Prostate gland (tissue), 2 donors: ENCODE measurements at regions not wholly inside any gene's neighbourhood (a gene's known extent, or its start where the extent isn't known, plus 50 kb on each side); places are given as distances from the start of the nearest gene placed in this dataset.
"Not testable (repeated sequence)": the region's sequence is repeated elsewhere in the genome, so short reads cannot be mapped to it uniquely, and the experiment has no call there.

Source experiments
- DNase-seq: peaks from one replicate; pipeline ENCODE4 v3.0.0-alpha.2; 2019; ENCODE audit warnings: low spot score
- H3K27ac ChIP-seq, 2 donors: fragments of 200-600 bp; sonication (generic); 2 replicates each; pipeline ENCODE4 v1.5.1; 2017 to 2019
- H3K27me3 ChIP-seq: fragments of 200-600 bp; sonication (generic); replicated peaks from 2 replicates; pipeline ENCODE4 v1.5.1; 2019; ENCODE audit not compliant: insufficient read depth
- H3K36me3 ChIP-seq, 2 donors: fragments of 200-600 bp; sonication (generic); 1 replicate in 1 of 2; 2 replicates in 1 of 2; pipeline versions ENCODE4 v1.5.1 to v1.8.1; 2017 to 2019
- H3K4me1 ChIP-seq: fragments of 200-600 bp; sonication (generic); replicated peaks from 2 replicates; pipeline ENCODE4 v1.5.1; 2019
- H3K4me3 ChIP-seq, 2 donors: fragments of 200-600 bp; sonication (generic); 2 replicates each; pipeline ENCODE4 v1.5.1; 2017 to 2019
- H3K9me3 ChIP-seq: fragments of 200-600 bp; sonication (generic); 2 replicates; pipeline ENCODE4 v1.5.1; 2017
- CTCF ChIP-seq, 4 experiments: fragments of 200-600 bp in 2 of 4; fragments of 450-650 bp in 2 of 4; sonication (generic) in 2 of 4; IDR thresholded peaks; 1 replicate in 3 of 4; 2 replicates in 1 of 4; pipeline ENCODE4 v1.5.1; 2016 to 2019; ENCODE audit warnings: antibody characterized with exemption in 4 of 4, mild to moderate bottlenecking in 2 of 4, moderate library complexity in 2 of 4
- POLR2A ChIP-seq: fragments of 450-650 bp; IDR thresholded peaks from one replicate; pipeline ENCODE4 v1.6.1; 2016; ENCODE audit warnings: antibody characterized with exemption, mild to moderate bottlenecking
- POLR2AphosphoS5 ChIP-seq: sonication (generic); formaldehyde crosslinking; IDR thresholded peaks from one replicate; pipeline ENCODE4 v1.6.1; 2017; ENCODE audit warnings: antibody characterized with exemption
- WGBS: methylation state at CpG from one replicate; pipeline ENCODE4 v1.1.5; 2018; 5-methylcytosine and 5-hydroxymethylcytosine counted together
- intact Hi-C: fragments of 100-400 bp; cut with DNase I; formaldehyde crosslinking; loops from one replicate; pipeline ENCODE4 v1.14.2; 2022

GRCh38 chr2:111623380-111623779, 260.6 kb downstream of the ANAPC1 start:
- H3K36me3 ChIP-seq = no peaks in the 10 kb centered on the region
- intact Hi-C loops = no loop called here
- no peaks in the 10 kb centered on the region for H3K4me1 ChIP-seq
- H3K9me3 ChIP-seq = no peaks in the 10 kb centered on the region
- DNase-seq = no peak
- no peaks in the 10 kb centered on the region for H3K27me3 ChIP-seq
- no peak overlapping the region for H3K27ac ChIP-seq
- H3K4me3 ChIP-seq = no peak overlapping the region
- 96% methylated on average over 3 of the region's 3 CpGs for WGBS
- no peak for TF ChIP-seq POLR2A
- no peak for TF ChIP-seq POLR2AphosphoS5

- DNase-seq = no peak
- H3K9me3 ChIP-seq = no peaks in the 10 kb centered on the region
- no peak overlapping the region for H3K4me3 ChIP-seq
- intact Hi-C loops = no loop called here
- H3K27me3 ChIP-seq = no peaks in the 10 kb centered on the region
- TF ChIP-seq CTCF (IDR thresholded peaks at IDR 0.05) (no peak), POLR2AphosphoS5 (peak; percentile 50)
- no peak overlapping the region for H3K27ac ChIP-seq
- H3K4me1 ChIP-seq = no peaks in the 10 kb centered on the region
- H3K36me3 ChIP-seq = no peaks in the 10 kb centered on the region
- 21% methylated on average over 3 of the region's 3 CpGs for WGBS
Observed at GRCh38 chr2:111624411-111625156, 259.4 kb downstream of the ANAPC1 start.

GRCh38 chr2:111625157-111625537, 258.8 kb downstream of the ANAPC1 start:
- H3K9me3 ChIP-seq, H3K27ac ChIP-seq, H3K36me3 ChIP-seq, H3K4me1 ChIP-seq, H3K27me3 ChIP-seq, intact Hi-C loops, H3K4me3 ChIP-seq, DNase-seq: not testable (repeated sequence)
- 85% methylated on average over 12 of the region's 12 CpGs for WGBS

- intact Hi-C loops = no loop called here
- H3K27me3 ChIP-seq = no peaks in the 10 kb centered on the region
- H3K9me3 ChIP-seq = no peaks in the 10 kb centered on the region
- DNase-seq = no peak
- H3K4me3 ChIP-seq = no peak overlapping the region
- 78% methylated on average over 2 of the region's 2 CpGs for WGBS
- H3K4me1 ChIP-seq = no peaks in the 10 kb centered on the region
- TF ChIP-seq POLR2AphosphoS5 (no peak), POLR2A (no peak), CTCF (IDR thresholded peaks at IDR 0.05) (no peak)
- H3K36me3 ChIP-seq = no peaks in the 10 kb centered on the region
- H3K27ac ChIP-seq = no peak overlapping the region
Observed at GRCh38 chr2:111626037-111626864, 257.7 kb downstream of the ANAPC1 start.

- no peak overlapping the region for H3K27ac ChIP-seq
- no peak for TF ChIP-seq CTCF (IDR thresholded peaks at IDR 0.05)
- no peak for TF ChIP-seq POLR2A
- TF ChIP-seq POLR2AphosphoS5 = no peak
- H3K9me3 ChIP-seq = no peaks in the 10 kb centered on the region
- no peaks in the 10 kb centered on the region for H3K36me3 ChIP-seq
- H3K4me3 ChIP-seq = no peak overlapping the region
- intact Hi-C loops = no loop called here
- DNase-seq = no peak
- no peaks in the 10 kb centered on the region for H3K4me1 ChIP-seq
- H3K27me3 ChIP-seq = no peaks in the 10 kb centered on the region
Observed at GRCh38 chr2:111626865-111627163, 257.2 kb downstream of the ANAPC1 start.

GRCh38 chr2:111627256-111627655, 256.7 kb downstream of the ANAPC1 start:
- H3K36me3 ChIP-seq = no peaks in the 10 kb centered on the region
- intact Hi-C loops = no loop called here
- DNase-seq = no peak
- no peaks in the 10 kb centered on the region for H3K9me3 ChIP-seq
- no peaks in the 10 kb centered on the region for H3K27me3 ChIP-seq
- TF ChIP-seq POLR2A (no peak), CTCF (IDR thresholded peaks at IDR 0.05) (no peak), POLR2AphosphoS5 (no peak)
- 90% methylated on average over 5 of the region's 5 CpGs for WGBS
- no peak overlapping the region for H3K27ac ChIP-seq
- H3K4me3 ChIP-seq = no peak overlapping the region
- no peaks in the 10 kb centered on the region for H3K4me1 ChIP-seq
